GM19324 (cell line): ENCODE measurements at regions not wholly inside any gene's neighbourhood (a gene's known extent, or its start where the extent isn't known, plus 50 kb on each side); places are given as distances from the start of the nearest gene placed in this dataset.
"Not testable (repeated sequence)": the region's sequence is repeated elsewhere in the genome, so short reads cannot be mapped to it uniquely, and the experiment has no call there.

ENCODE experiments used
- ATAC-seq: cut with Tn5 transposase; IDR thresholded peaks from one replicate; pipeline ENCODE4 v1.9.1; 2021; ENCODE audit warnings: mild to moderate bottlenecking, moderate library complexity; ENCODE audit not compliant: unreplicated experiment, low FRiP score

- no peak for ATAC-seq
These were observed 50.8 kb upstream of the ECHDC3 start for GRCh38 chr10:11691319-11691755.

- ATAC-seq, result no peak
These were observed 52.0 kb upstream of the ECHDC3 start for GRCh38 chr10:11689945-11690736.

GRCh38 chr10:11688448-11688795 is 53.8 kb upstream of the ECHDC3 start:
- not testable (repeated sequence) for ATAC-seq

- ATAC-seq, result no peak
These were observed 54.3 kb upstream of the ECHDC3 start for GRCh38 chr10:11687779-11688447.

- no peak for ATAC-seq
These were observed 54.8 kb upstream of the ECHDC3 start for GRCh38 chr10:11687357-11687771.

GRCh38 chr10:11685787-11686218 is 56.4 kb upstream of the ECHDC3 start:
- ATAC-seq, result no peak

GRCh38 chr10:11684717-11685645 is 57.2 kb upstream of the ECHDC3 start:
- peak; percentile 67 for ATAC-seq

GRCh38 chr10:11684341-11684716 is 57.9 kb upstream of the ECHDC3 start:
- ATAC-seq, result peak; percentile 18

- no peak for ATAC-seq
These were observed 58.5 kb upstream of the ECHDC3 start for GRCh38 chr10:11683529-11684320.

- no peak for ATAC-seq
These were observed 59.3 kb upstream of the ECHDC3 start for GRCh38 chr10:11682851-11683250.

GRCh38 chr10:11682267-11682683 is 59.9 kb upstream of the ECHDC3 start:
- ATAC-seq, result no peak

- ATAC-seq, result no peak
These were observed 61.7 kb upstream of the ECHDC3 start for GRCh38 chr10:11680496-11680895.

GRCh38 chr10:11679946-11680345 is 62.2 kb upstream of the ECHDC3 start:
- no peak for ATAC-seq

GRCh38 chr10:11678074-11678793 is 63.9 kb upstream of the ECHDC3 start:
- peak; percentile 86 for ATAC-seq

- ATAC-seq, result peak; percentile 25
These were observed 64.7 kb upstream of the ECHDC3 start for GRCh38 chr10:11677480-11677879.

- no peak for ATAC-seq
These were observed 62.2 kb upstream of the USP6NL start for GRCh38 chr10:11673346-11674280.

GRCh38 chr10:11672836-11673235 is 61.4 kb upstream of the USP6NL start:
- ATAC-seq, result no peak

- no peak for ATAC-seq
These were observed 58.9 kb upstream of the USP6NL start for GRCh38 chr10:11670381-11670780.
